ENCODE measurements at regions not wholly inside any gene's neighbourhood (a gene's known extent, or its start where the extent isn't known, plus 50 kb on each side); places are given as distances from the start of the nearest gene placed in this dataset.

GRCh38 chr10:3339121-3339520, 166.5 kb upstream of the PITRM1 start:
- H3K27me3 ChIP-seq (ENCODE audit: low read length): no peaks in the 10 kb centered on the region
- H3K27ac ChIP-seq (ENCODE audit: low read length): no peak overlapping the region
- H3K9me2 ChIP-seq (replicated peaks; ENCODE audit: insufficient read depth, low read length): no peaks in the 10 kb centered on the region
- H3K4me2 ChIP-seq (ENCODE audit: low read depth, low read length, poor library complexity, severe bottlenecking): no peak overlapping the region
- H3K9ac ChIP-seq (ENCODE audit: low read length): no peak overlapping the region
- no peaks in the 10 kb centered on the region for H4K20me1 ChIP-seq (ENCODE audit: insufficient read depth, low read depth, low read length)
- no peaks in the 10 kb centered on the region for H3K36me3 ChIP-seq (ENCODE audit: insufficient read depth, low read length)
- no peak for DNase-seq
- H3K4me3 ChIP-seq (ENCODE audit: low read length): no peak overlapping the region
- H3K4me1 ChIP-seq (ENCODE audit: low read length): peaks cover 16% of the 10 kb centered on the region
- H3K9me3 ChIP-seq (ENCODE audit: low read length): no peaks in the 10 kb centered on the region
- H2AFZ ChIP-seq (ENCODE audit: low read length): no peak overlapping the region
- H3K79me2 ChIP-seq (ENCODE audit: low read length): no peaks in the 10 kb centered on the region

GRCh38 chr10:3337741-3338140, 165.2 kb upstream of the PITRM1 start:
- no peak overlapping the region for H3K4me3 ChIP-seq (ENCODE audit: low read length)
- H3K9me3 ChIP-seq (ENCODE audit: low read length): no peaks in the 10 kb centered on the region
- no peaks in the 10 kb centered on the region for H4K20me1 ChIP-seq (ENCODE audit: insufficient read depth, low read depth, low read length)
- H3K36me3 ChIP-seq (ENCODE audit: insufficient read depth, low read length): no peaks in the 10 kb centered on the region
- H3K4me2 ChIP-seq (ENCODE audit: low read depth, low read length, poor library complexity, severe bottlenecking): no peak overlapping the region
- no peak overlapping the region for H2AFZ ChIP-seq (ENCODE audit: low read length)
- H3K27me3 ChIP-seq (ENCODE audit: low read length): no peaks in the 10 kb centered on the region
- no peak overlapping the region for H3K9ac ChIP-seq (ENCODE audit: low read length)
- no peak for DNase-seq
- no peak overlapping the region for H3K27ac ChIP-seq (ENCODE audit: low read length)
- H3K9me2 ChIP-seq (replicated peaks; ENCODE audit: insufficient read depth, low read length): no peaks in the 10 kb centered on the region
- H3K4me1 ChIP-seq (ENCODE audit: low read length): peaks cover 16% of the 10 kb centered on the region
- no peaks in the 10 kb centered on the region for H3K79me2 ChIP-seq (ENCODE audit: low read length)

- Histone ChIP-seq H2AFZ (ENCODE audit: low read length) (no peak overlapping the region), H3K79me2 (ENCODE audit: low read length) (no peaks in the 10 kb centered on the region), H3K9me3 (ENCODE audit: low read length) (no peaks in the 10 kb centered on the region), H3K9ac (ENCODE audit: low read length) (no peak overlapping the region), H3K9me2 (replicated peaks; ENCODE audit: insufficient read depth, low read length) (no peaks in the 10 kb centered on the region), H3K27ac (ENCODE audit: low read length) (no peak overlapping the region), H3K36me3 (ENCODE audit: insufficient read depth, low read length) (no peaks in the 10 kb centered on the region), H4K20me1 (ENCODE audit: insufficient read depth, low read depth, low read length) (no peaks in the 10 kb centered on the region), H3K4me1 (ENCODE audit: low read length) (peaks cover 15% of the 10 kb centered on the region), H3K4me2 (ENCODE audit: low read depth, low read length, poor library complexity, severe bottlenecking) (no peak overlapping the region), H3K27me3 (ENCODE audit: low read length) (no peaks in the 10 kb centered on the region), H3K4me3 (ENCODE audit: low read length) (no peak overlapping the region)
- no peak for DNase-seq
These were observed 164.2 kb upstream of the PITRM1 start for GRCh38 chr10:3336673-3337293.

- DNase-seq: no peak
- Histone ChIP-seq H3K4me2 (ENCODE audit: low read depth, low read length, poor library complexity, severe bottlenecking) (no peak overlapping the region), H3K27ac (ENCODE audit: low read length) (no peak overlapping the region), H4K20me1 (ENCODE audit: insufficient read depth, low read depth, low read length) (no peaks in the 10 kb centered on the region), H3K27me3 (ENCODE audit: low read length) (no peaks in the 10 kb centered on the region), H3K9me3 (ENCODE audit: low read length) (no peaks in the 10 kb centered on the region), H3K36me3 (ENCODE audit: insufficient read depth, low read length) (no peaks in the 10 kb centered on the region), H3K4me3 (ENCODE audit: low read length) (no peak overlapping the region), H3K4me1 (ENCODE audit: low read length) (no peaks in the 10 kb centered on the region), H3K9me2 (replicated peaks; ENCODE audit: insufficient read depth, low read length) (no peaks in the 10 kb centered on the region), H3K79me2 (ENCODE audit: low read length) (no peaks in the 10 kb centered on the region), H3K9ac (ENCODE audit: low read length) (no peak overlapping the region), H2AFZ (ENCODE audit: low read length) (no peak overlapping the region)
These were observed 160.8 kb upstream of the PITRM1 start for GRCh38 chr10:3333426-3333825.

- Histone ChIP-seq H3K9ac (ENCODE audit: low read length) (no peak overlapping the region), H3K79me2 (ENCODE audit: low read length) (no peaks in the 10 kb centered on the region), H2AFZ (ENCODE audit: low read length) (no peak overlapping the region), H3K9me2 (replicated peaks; ENCODE audit: insufficient read depth, low read length) (no peaks in the 10 kb centered on the region), H3K4me1 (ENCODE audit: low read length) (no peaks in the 10 kb centered on the region), H3K4me2 (ENCODE audit: low read depth, low read length, poor library complexity, severe bottlenecking) (no peak overlapping the region), H3K9me3 (ENCODE audit: low read length) (no peaks in the 10 kb centered on the region), H3K27me3 (ENCODE audit: low read length) (no peaks in the 10 kb centered on the region), H3K27ac (ENCODE audit: low read length) (no peak overlapping the region), H3K36me3 (ENCODE audit: insufficient read depth, low read length) (no peaks in the 10 kb centered on the region), H3K4me3 (ENCODE audit: low read length) (no peak overlapping the region), H4K20me1 (ENCODE audit: insufficient read depth, low read depth, low read length) (no peaks in the 10 kb centered on the region)
- no peak for DNase-seq
These were observed 159.2 kb upstream of the PITRM1 start for GRCh38 chr10:3331690-3332230.

- no peaks in the 10 kb centered on the region for H3K9me3 ChIP-seq (ENCODE audit: low read length)
- no peak overlapping the region for H3K4me2 ChIP-seq (ENCODE audit: low read depth, low read length, poor library complexity, severe bottlenecking)
- no peaks in the 10 kb centered on the region for H3K36me3 ChIP-seq (ENCODE audit: insufficient read depth, low read length)
- H2AFZ ChIP-seq (ENCODE audit: low read length): no peak overlapping the region
- DNase-seq: no peak
- H3K4me1 ChIP-seq (ENCODE audit: low read length): no peaks in the 10 kb centered on the region
- H4K20me1 ChIP-seq (ENCODE audit: insufficient read depth, low read depth, low read length): no peaks in the 10 kb centered on the region
- no peak overlapping the region for H3K4me3 ChIP-seq (ENCODE audit: low read length)
- no peaks in the 10 kb centered on the region for H3K79me2 ChIP-seq (ENCODE audit: low read length)
- H3K27ac ChIP-seq (ENCODE audit: low read length): no peak overlapping the region
- H3K9me2 ChIP-seq (replicated peaks; ENCODE audit: insufficient read depth, low read length): no peaks in the 10 kb centered on the region
- H3K27me3 ChIP-seq (ENCODE audit: low read length): no peaks in the 10 kb centered on the region
- H3K9ac ChIP-seq (ENCODE audit: low read length): no peak overlapping the region
These were observed 158.6 kb upstream of the PITRM1 start for GRCh38 chr10:3331187-3331586.

GRCh38 chr10:3330663-3331062, 158.1 kb upstream of the PITRM1 start:
- Histone ChIP-seq H3K4me3 (ENCODE audit: low read length) (no peak overlapping the region), H3K4me2 (ENCODE audit: low read depth, low read length, poor library complexity, severe bottlenecking) (no peak overlapping the region), H3K27ac (ENCODE audit: low read length) (no peak overlapping the region), H3K9ac (ENCODE audit: low read length) (no peak overlapping the region), H3K9me3 (ENCODE audit: low read length) (no peaks in the 10 kb centered on the region), H4K20me1 (ENCODE audit: insufficient read depth, low read depth, low read length) (no peaks in the 10 kb centered on the region), H3K27me3 (ENCODE audit: low read length) (no peaks in the 10 kb centered on the region), H3K79me2 (ENCODE audit: low read length) (no peaks in the 10 kb centered on the region), H3K4me1 (ENCODE audit: low read length) (no peaks in the 10 kb centered on the region), H3K36me3 (ENCODE audit: insufficient read depth, low read length) (no peaks in the 10 kb centered on the region), H2AFZ (ENCODE audit: low read length) (no peak overlapping the region), H3K9me2 (replicated peaks; ENCODE audit: insufficient read depth, low read length) (no peaks in the 10 kb centered on the region)
- no peak for DNase-seq

GRCh38 chr10:3325954-3326750, 153.6 kb upstream of the PITRM1 start:
- Histone ChIP-seq H3K27me3 (ENCODE audit: low read length) (no peaks in the 10 kb centered on the region), H3K4me3 (ENCODE audit: low read length) (no peak overlapping the region), H3K4me1 (ENCODE audit: low read length) (no peaks in the 10 kb centered on the region), H3K9me2 (replicated peaks; ENCODE audit: insufficient read depth, low read length) (no peaks in the 10 kb centered on the region), H3K9ac (ENCODE audit: low read length) (no peak overlapping the region), H3K4me2 (ENCODE audit: low read depth, low read length, poor library complexity, severe bottlenecking) (no peak overlapping the region), H2AFZ (ENCODE audit: low read length) (no peak overlapping the region), H3K79me2 (ENCODE audit: low read length) (no peaks in the 10 kb centered on the region), H3K9me3 (ENCODE audit: low read length) (no peaks in the 10 kb centered on the region), H3K36me3 (ENCODE audit: insufficient read depth, low read length) (no peaks in the 10 kb centered on the region), H3K27ac (ENCODE audit: low read length) (no peak overlapping the region), H4K20me1 (ENCODE audit: insufficient read depth, low read depth, low read length) (no peaks in the 10 kb centered on the region)
- no peak for DNase-seq

Data from Karpas-422 (cell line).